Mesothelial cell of epicardium (in vitro differentiated cells): ENCODE measurements at regions not wholly inside any gene's neighbourhood (a gene's known extent, or its start where the extent isn't known, plus 50 kb on each side); places are given as distances from the start of the nearest gene placed in this dataset.

Experiments used
- DNase-seq, 2 experiments: peaks; one replicate each; pipeline ENCODE4 v3.0.0; 2021; ENCODE audit warnings: low spot score in 2 of 2; ENCODE audit not compliant: unreplicated experiment in 2 of 2
- H3K27ac Mint-ChIP-seq: 2 replicates; pipeline ENCODE4 v1.8.0; 2021; ENCODE audit warnings: mixed read lengths
- H3K27me3 Mint-ChIP-seq: 2 replicates; pipeline ENCODE4 v1.8.0; 2021; ENCODE audit warnings: low read depth, mixed read lengths
- H3K36me3 Mint-ChIP-seq: 2 replicates; pipeline ENCODE4 v1.8.0; 2021; ENCODE audit warnings: mixed read lengths
- H3K4me1 Mint-ChIP-seq: 2 replicates; pipeline ENCODE4 v1.8.0; 2021; ENCODE audit warnings: mixed read lengths
- H3K4me3 Mint-ChIP-seq: 2 replicates; pipeline ENCODE4 v1.8.0; 2021; ENCODE audit warnings: mild to moderate bottlenecking, moderate library complexity, mixed read lengths
- H3K9me3 Mint-ChIP-seq: 2 replicates; pipeline ENCODE4 v1.8.0; 2021; ENCODE audit warnings: mixed read lengths
- CTCF ChIP-seq: fragments of 200-600 bp; sonication (generic); IDR thresholded peaks from one replicate; pipeline ENCODE4 v1.5.0; 2021; ENCODE audit warnings: antibody characterized with exemption; ENCODE audit not compliant: unreplicated experiment

- Mint-ChIP-seq H3K9me3 (no peaks in the 10 kb centered on the region), H3K27me3 (no peaks in the 10 kb centered on the region), H3K27ac (no peak overlapping the region), H3K36me3 (no peaks in the 10 kb centered on the region), H3K4me3 (no peak overlapping the region), H3K4me1 (peaks cover 49% of the 10 kb centered on the region)
- no peak for DNase-seq
- TF ChIP-seq CTCF, result no peak
These were observed 134.8 kb downstream of the DDX1 start for GRCh38 chr2:15726321-15727057.

- Mint-ChIP-seq H3K27ac (no peak overlapping the region), H3K9me3 (no peaks in the 10 kb centered on the region)
- no peak for TF ChIP-seq CTCF
These were observed 136.0 kb downstream of the DDX1 start for GRCh38 chr2:15727396-15728244.

GRCh38 chr2:15728245-15728938, 136.7 kb downstream of the DDX1 start:
- H3K36me3 Mint-ChIP-seq, result no peaks in the 10 kb centered on the region
- peak overlapping the region; percentile 39 for H3K27ac Mint-ChIP-seq
- no peak overlapping the region for H3K4me3 Mint-ChIP-seq
- TF ChIP-seq CTCF, result no peak
- H3K9me3 Mint-ChIP-seq, result no peaks in the 10 kb centered on the region
- H3K4me1 Mint-ChIP-seq, result peaks cover 67% of the 10 kb centered on the region
- no peaks in the 10 kb centered on the region for H3K27me3 Mint-ChIP-seq
- DNase-seq, result no peak

More at GRCh38 chr2:15727396-15728244, 136.0 kb downstream of the DDX1 start:
- Mint-ChIP-seq H3K4me3 (no peak overlapping the region), H3K4me1 (peaks cover 60% of the 10 kb centered on the region), H3K36me3 (no peaks in the 10 kb centered on the region), H3K27me3 (no peaks in the 10 kb centered on the region)
- DNase-seq, result no peak

GRCh38 chr2:15729001-15729400, 137.3 kb downstream of the DDX1 start:
- no peak for TF ChIP-seq CTCF
- H3K4me1 Mint-ChIP-seq, result peaks cover 70% of the 10 kb centered on the region
- H3K36me3 Mint-ChIP-seq, result no peaks in the 10 kb centered on the region
- no peak overlapping the region for H3K4me3 Mint-ChIP-seq
- peak in 1 of 2 experiments; percentile 19 for DNase-seq
- no peaks in the 10 kb centered on the region for H3K9me3 Mint-ChIP-seq
- H3K27ac Mint-ChIP-seq, result peak overlapping the region; percentile 39
- H3K27me3 Mint-ChIP-seq, result no peaks in the 10 kb centered on the region

GRCh38 chr2:15729709-15730544, 138.3 kb downstream of the DDX1 start:
- Mint-ChIP-seq H3K4me1 (peaks cover 71% of the 10 kb centered on the region), H3K36me3 (no peaks in the 10 kb centered on the region), H3K27ac (peak overlapping the region; percentile 71), H3K4me3 (no peak overlapping the region), H3K9me3 (no peaks in the 10 kb centered on the region), H3K27me3 (no peaks in the 10 kb centered on the region)
- TF ChIP-seq CTCF, result no peak
- peak in 1 of 2 experiments; percentile 2 for DNase-seq
